ENCODE measurements at regions not wholly inside any gene's neighbourhood (a gene's known extent, or its start where the extent isn't known, plus 50 kb on each side); places are given as distances from the start of the nearest gene placed in this dataset.

DNA sequence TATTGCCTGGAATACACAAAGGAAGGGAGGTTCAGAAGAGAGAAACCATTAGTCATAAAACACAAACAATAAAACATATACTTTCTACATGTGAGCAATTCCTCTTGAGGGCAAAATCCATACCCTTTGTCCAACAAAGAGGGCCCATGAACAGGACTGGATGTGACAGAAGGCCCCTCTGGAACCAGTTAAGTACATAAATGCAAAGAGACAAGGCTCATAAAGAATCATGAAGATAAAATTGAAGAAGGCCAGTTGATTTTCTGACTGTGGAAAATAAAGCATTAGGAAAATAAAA, 58.3 kb upstream of the CPOX start:
- intact Hi-C loops (cut with DNase I; ENCODE audit: low total_unique reads), result no loop called here

DNA sequence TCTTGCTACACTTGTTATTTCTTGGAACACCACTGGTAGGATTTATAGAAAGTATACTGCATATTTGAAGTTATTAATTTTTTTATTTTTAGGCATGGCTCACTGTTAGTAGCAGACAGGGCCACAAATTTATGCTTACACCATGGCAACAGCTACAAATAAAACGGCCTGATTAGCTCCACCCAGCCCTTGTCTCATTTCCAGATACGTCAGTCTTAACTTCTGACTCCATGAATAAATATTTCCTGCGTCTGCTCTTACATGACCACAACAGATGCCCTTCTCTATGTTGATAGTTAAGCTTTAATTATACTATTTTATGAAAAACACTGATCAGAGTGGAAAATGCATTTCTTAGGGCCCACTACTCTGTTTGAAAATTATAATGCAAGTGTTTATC, 62.3 kb upstream of the CPOX start:
- H3K4me3 ChIP-seq, result no peak overlapping the region
- H3K27me3 ChIP-seq, result no peaks in the 10 kb centered on the region
- DNase-seq, result no peak
- intact Hi-C loops (cut with DNase I; ENCODE audit: low total_unique reads), result no loop called here
- no peaks in the 10 kb centered on the region for H3K9me3 ChIP-seq
- TF ChIP-seq, protein P1, sequence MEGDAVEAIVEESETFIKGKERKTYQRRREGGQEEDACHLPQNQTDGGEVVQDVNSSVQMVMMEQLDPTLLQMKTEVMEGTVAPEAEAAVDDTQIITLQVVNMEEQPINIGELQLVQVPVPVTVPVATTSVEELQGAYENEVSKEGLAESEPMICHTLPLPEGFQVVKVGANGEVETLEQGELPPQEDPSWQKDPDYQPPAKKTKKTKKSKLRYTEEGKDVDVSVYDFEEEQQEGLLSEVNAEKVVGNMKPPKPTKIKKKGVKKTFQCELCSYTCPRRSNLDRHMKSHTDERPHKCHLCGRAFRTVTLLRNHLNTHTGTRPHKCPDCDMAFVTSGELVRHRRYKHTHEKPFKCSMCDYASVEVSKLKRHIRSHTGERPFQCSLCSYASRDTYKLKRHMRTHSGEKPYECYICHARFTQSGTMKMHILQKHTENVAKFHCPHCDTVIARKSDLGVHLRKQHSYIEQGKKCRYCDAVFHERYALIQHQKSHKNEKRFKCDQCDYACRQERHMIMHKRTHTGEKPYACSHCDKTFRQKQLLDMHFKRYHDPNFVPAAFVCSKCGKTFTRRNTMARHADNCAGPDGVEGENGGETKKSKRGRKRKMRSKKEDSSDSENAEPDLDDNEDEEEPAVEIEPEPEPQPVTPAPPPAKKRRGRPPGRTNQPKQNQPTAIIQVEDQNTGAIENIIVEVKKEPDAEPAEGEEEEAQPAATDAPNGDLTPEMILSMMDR (IDR thresholded peaks at IDR 0.05), result no peak
- H3K27ac ChIP-seq, result no peak overlapping the region
- H3K36me3 ChIP-seq, result no peaks in the 10 kb centered on the region
- peaks cover 0 to 10% (median 0%) of the 10 kb centered on the region in 4 donors for H3K4me1 ChIP-seq

More for the DNA sequence above, 58.3 kb upstream of the CPOX start:
- TF ChIP-seq, protein P1 (IDR thresholded peaks at IDR 0.05), result no peak
- H3K27ac ChIP-seq, result no peak overlapping the region
- no peaks in the 10 kb centered on the region for H3K36me3 ChIP-seq
- peaks cover 0 to 16% (median 0%) of the 10 kb centered on the region in 4 donors for H3K4me1 ChIP-seq
- no peaks in the 10 kb centered on the region for H3K27me3 ChIP-seq
- no peak for DNase-seq
- H3K4me3 ChIP-seq, result no peak overlapping the region
- H3K9me3 ChIP-seq, result no peaks in the 10 kb centered on the region

DNA sequence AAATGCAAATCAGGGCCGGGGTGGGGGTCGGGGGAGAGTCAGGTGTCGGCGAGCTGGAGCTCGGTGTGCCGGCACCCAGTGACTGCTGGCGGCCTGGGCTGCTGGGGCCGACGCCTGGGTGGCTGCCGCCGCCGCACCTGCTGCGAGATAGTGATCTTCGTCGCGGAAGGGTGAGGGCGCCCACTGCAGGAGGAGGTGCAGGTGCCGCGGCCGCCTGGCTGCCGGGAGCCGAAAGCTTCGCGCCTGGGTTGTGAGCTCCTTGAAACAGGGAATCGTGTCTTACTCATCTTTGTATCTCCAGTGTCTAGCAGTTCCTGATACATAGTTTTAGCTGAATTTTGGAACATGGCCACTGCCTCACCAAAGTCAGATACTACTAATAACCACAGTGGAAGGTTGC, 64.0 kb upstream of the CPOX start:
- H3K36me3 ChIP-seq, result no peaks in the 10 kb centered on the region
- no peak overlapping the region for H3K4me3 ChIP-seq
- H3K4me1 ChIP-seq, result no peaks in the 10 kb centered on the region
- no peaks in the 10 kb centered on the region for H3K9me3 ChIP-seq
- intact Hi-C loops (cut with DNase I; ENCODE audit: low total_unique reads), result no loop called here
- H3K27me3 ChIP-seq, result no peaks in the 10 kb centered on the region
- TF ChIP-seq, protein P1 (IDR thresholded peaks at IDR 0.05), result no peak
- no peak for DNase-seq
- no peak overlapping the region for H3K27ac ChIP-seq

DNA sequence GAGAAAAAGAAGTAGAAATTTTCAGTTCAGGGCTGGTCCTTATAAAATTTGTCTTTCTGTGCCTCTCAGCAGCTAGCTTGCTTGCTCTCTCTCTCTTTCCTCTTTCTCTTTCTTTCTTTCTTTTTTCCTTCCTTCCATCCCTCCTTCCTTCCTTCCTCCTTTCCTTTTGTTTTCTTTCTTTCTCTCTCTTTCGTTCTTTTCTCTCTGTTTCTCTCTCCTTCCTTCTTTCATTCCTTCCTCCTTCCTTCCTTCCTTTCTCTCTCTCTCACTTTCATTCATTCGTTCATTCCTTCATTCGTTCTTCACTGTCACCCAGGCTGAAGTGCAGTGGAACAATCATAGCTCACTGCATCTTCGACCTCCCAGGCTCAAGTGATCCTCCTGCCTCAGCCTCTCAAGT, 69.3 kb upstream of the CPOX start:
- Histone ChIP-seq H3K4me3 (no peak overlapping the region), H3K36me3 (no peaks in the 10 kb centered on the region), H3K4me1 (no peaks in the 10 kb centered on the region), H3K27ac (no peak overlapping the region), H3K27me3 (no peaks in the 10 kb centered on the region), H3K9me3 (no peaks in the 10 kb centered on the region)
- intact Hi-C loops (cut with DNase I; ENCODE audit: low total_unique reads), result no loop called here
- DNase-seq, result no peak
- TF ChIP-seq, protein P1 (IDR thresholded peaks at IDR 0.05), result no peak

DNA sequence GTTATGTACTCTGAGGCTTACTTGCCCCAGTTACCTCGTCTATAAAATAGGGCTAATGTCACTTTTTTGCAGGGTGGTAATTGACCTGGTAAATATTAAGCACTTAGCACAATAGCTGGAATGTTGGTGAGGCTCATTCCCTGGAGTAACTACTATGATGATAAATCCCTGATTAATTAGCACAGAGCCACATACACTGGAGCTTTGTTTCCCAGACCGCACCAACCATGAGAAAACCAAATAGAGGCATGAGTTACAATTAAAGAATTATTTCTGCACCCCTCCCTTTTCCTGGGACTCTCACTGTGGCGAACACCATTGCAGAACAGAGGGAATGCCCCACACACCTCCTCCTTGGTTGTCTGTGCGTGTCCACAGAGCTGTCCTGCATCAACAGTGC, 76.6 kb upstream of the CPOX start:
- TF ChIP-seq, protein P1 (IDR thresholded peaks at IDR 0.05), result no peak
- no peaks in the 10 kb centered on the region for H3K9me3 ChIP-seq
- H3K27ac ChIP-seq, result no peak overlapping the region

DNA sequence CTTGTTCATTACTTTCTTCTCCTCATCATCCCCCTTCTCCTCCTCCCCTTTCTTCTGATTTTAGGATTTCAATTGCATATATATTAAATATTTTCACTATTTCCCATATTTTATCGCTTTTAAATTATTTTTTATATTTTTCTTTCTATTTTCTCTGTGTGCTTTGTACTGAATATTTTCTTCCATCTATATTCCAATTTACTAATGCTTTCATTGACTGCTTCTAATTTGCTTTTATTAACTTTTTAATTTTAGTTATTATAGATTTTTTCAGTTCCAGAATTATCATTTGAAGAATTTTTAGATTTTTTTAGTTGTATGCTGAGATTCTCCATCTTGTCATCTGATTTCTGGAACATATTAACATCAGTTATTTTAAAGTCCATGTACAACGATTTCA, 83.2 kb upstream of the ST3GAL6 start:
- TF ChIP-seq, protein P1 (IDR thresholded peaks at IDR 0.05), result no peak
- Histone ChIP-seq H3K36me3 (no peaks in the 10 kb centered on the region), H3K27me3 (no peaks in the 10 kb centered on the region), H3K27ac (no peak overlapping the region), H3K9me3 (no peaks in the 10 kb centered on the region), H3K4me3 (no peak overlapping the region), H3K4me1 (no peaks in the 10 kb centered on the region)
- DNase-seq, result no peak
- intact Hi-C loops (cut with DNase I; ENCODE audit: low total_unique reads), result no loop called here

More for the DNA sequence above, 76.6 kb upstream of the CPOX start:
- no peak for DNase-seq
- H3K4me3 ChIP-seq, result no peak overlapping the region
- H3K27me3 ChIP-seq, result no peaks in the 10 kb centered on the region
- intact Hi-C loops (cut with DNase I; ENCODE audit: low total_unique reads), result no loop called here
- H3K36me3 ChIP-seq, result no peaks in the 10 kb centered on the region
- no peaks in the 10 kb centered on the region for H3K4me1 ChIP-seq
